Nephron progenitor cell (in vitro differentiated cells): ENCODE measurements at regions not wholly inside any gene's neighbourhood (a gene's known extent, or its start where the extent isn't known, plus 50 kb on each side); places are given as distances from the start of the nearest gene placed in this dataset.

Source experiments
- DNase-seq: peaks from one replicate; pipeline ENCODE4 v3.0.0; 2021
- H3K27ac Mint-ChIP-seq: 2 replicates; pipeline ENCODE4 v1.8.0; 2021; ENCODE audit warnings: mild to moderate bottlenecking, moderate library complexity, mixed read lengths
- H3K27me3 Mint-ChIP-seq: 2 replicates; pipeline ENCODE4 v1.8.0; 2021; ENCODE audit warnings: mild to moderate bottlenecking, low read depth, mixed read lengths; ENCODE audit not compliant: poor library complexity
- H3K36me3 Mint-ChIP-seq: 2 replicates; pipeline ENCODE4 v1.8.0; 2021; ENCODE audit warnings: low read depth, mixed read lengths
- H3K4me1 Mint-ChIP-seq: 2 replicates; pipeline ENCODE4 v1.8.0; 2021; ENCODE audit warnings: mixed read lengths
- H3K4me3 Mint-ChIP-seq: 2 replicates; pipeline ENCODE4 v1.8.0; 2021; ENCODE audit warnings: mild to moderate bottlenecking, moderate library complexity, mixed read lengths
- H3K9me3 Mint-ChIP-seq: 2 replicates; pipeline ENCODE4 v1.8.0; 2021; ENCODE audit warnings: mild to moderate bottlenecking, moderate library complexity, mixed read lengths
- CTCF ChIP-seq: fragments of 200-600 bp; sonication (generic); IDR thresholded peaks from 2 replicates; pipeline ENCODE4 v1.5.0; 2021; ENCODE audit warnings: antibody characterized with exemption

GRCh38 chr3:152550284-152550683 lies 281.6 kb downstream of the MBNL1 start:
- H3K27ac Mint-ChIP-seq: no peak overlapping the region
- H3K4me1 Mint-ChIP-seq: no peaks in the 10 kb centered on the region
- H3K27me3 Mint-ChIP-seq: peaks cover 3% of the 10 kb centered on the region
- H3K9me3 Mint-ChIP-seq: no peaks in the 10 kb centered on the region
- no peaks in the 10 kb centered on the region for H3K36me3 Mint-ChIP-seq
- no peak for TF ChIP-seq CTCF
- DNase-seq: no peak
- no peak overlapping the region for H3K4me3 Mint-ChIP-seq

- H3K36me3 Mint-ChIP-seq: no peaks in the 10 kb centered on the region
- DNase-seq: no peak
- no peak for TF ChIP-seq CTCF
- no peak overlapping the region for H3K27ac Mint-ChIP-seq
- no peaks in the 10 kb centered on the region for H3K4me1 Mint-ChIP-seq
- H3K4me3 Mint-ChIP-seq: no peak overlapping the region
- peaks cover 3% of the 10 kb centered on the region for H3K27me3 Mint-ChIP-seq
- no peaks in the 10 kb centered on the region for H3K9me3 Mint-ChIP-seq
Measured at GRCh38 chr3:152554980-152555379, 280.0 kb upstream of the P2RY1 start.

- Mint-ChIP-seq H3K36me3 (no peaks in the 10 kb centered on the region), H3K4me1 (no peaks in the 10 kb centered on the region), H3K27ac (no peak overlapping the region), H3K4me3 (no peak overlapping the region), H3K27me3 (peaks cover 3% of the 10 kb centered on the region), H3K9me3 (no peaks in the 10 kb centered on the region)
- DNase-seq: no peak
- no peak for TF ChIP-seq CTCF
Measured at GRCh38 chr3:152555666-152556291, 279.2 kb upstream of the P2RY1 start.

- H3K27ac Mint-ChIP-seq: no peak overlapping the region
- no peak overlapping the region for H3K4me3 Mint-ChIP-seq
- H3K9me3 Mint-ChIP-seq: no peaks in the 10 kb centered on the region
- no peaks in the 10 kb centered on the region for H3K4me1 Mint-ChIP-seq
- no peak for DNase-seq
- TF ChIP-seq CTCF: no peak
- no peaks in the 10 kb centered on the region for H3K36me3 Mint-ChIP-seq
- H3K27me3 Mint-ChIP-seq: peaks cover 3% of the 10 kb centered on the region
Measured at GRCh38 chr3:152556731-152557254, 278.1 kb upstream of the P2RY1 start.

GRCh38 chr3:152557302-152557999 lies 277.5 kb upstream of the P2RY1 start:
- Mint-ChIP-seq H3K27ac (no peak overlapping the region), H3K4me3 (no peak overlapping the region), H3K27me3 (peaks cover 3% of the 10 kb centered on the region)

More at GRCh38 chr3:152557302-152557999, 277.5 kb upstream of the P2RY1 start:
- Mint-ChIP-seq H3K9me3 (no peaks in the 10 kb centered on the region), H3K4me1 (no peaks in the 10 kb centered on the region), H3K36me3 (no peaks in the 10 kb centered on the region)
- no peak for DNase-seq
- no peak for TF ChIP-seq CTCF
